CD14-positive monocyte (primary cell): ENCODE measurements at regions not wholly inside any gene's neighbourhood (a gene's known extent, or its start where the extent isn't known, plus 50 kb on each side); places are given as distances from the start of the nearest gene placed in this dataset.

Experiments used
- DNase-seq, 3 donors: peaks; one replicate each; pipeline ENCODE4 v3.0.0-alpha.2; 2011 to 2022
- H2AFZ ChIP-seq: 2 replicates; pipeline ENCODE4 v1.6.0; 2012; ENCODE audit warnings: mild to moderate bottlenecking, low read depth, low read length, inconsistent platforms; ENCODE audit not compliant: insufficient read depth, poor library complexity, severe bottlenecking
- H3K27ac ChIP-seq, 2 donors: 1 replicate in 1 of 2; 2 replicates in 1 of 2; pipeline ENCODE4 v1.5.1; 2012 to 2013; ENCODE audit warnings: low read length in 2 of 2, control low read depth in 1 of 2, inconsistent platforms in 1 of 2, low read depth in 1 of 2, mild to moderate bottlenecking in 1 of 2
- H3K27me3 ChIP-seq, 2 donors: one replicate each; pipeline versions ENCODE4 v1.6.0 to v1.6.1; 2011 to 2013; ENCODE audit warnings: low read length in 2 of 2; ENCODE audit not compliant: control insufficient read depth in 2 of 2, insufficient read depth in 2 of 2
- H3K36me3 ChIP-seq, 2 donors: replicated peaks in 1 of 2; 1 replicate in 1 of 2; 2 replicates in 1 of 2; pipeline versions ENCODE4 v1.5.1 to v1.6.1; 2012 to 2013; ENCODE audit warnings: low read length in 2 of 2, control low read depth in 1 of 2, inconsistent platforms in 1 of 2, mild to moderate bottlenecking in 1 of 2; ENCODE audit not compliant: insufficient read depth in 2 of 2, control insufficient read depth in 1 of 2
- H3K4me1 ChIP-seq, 2 donors: 1 replicate in 1 of 2; 2 replicates in 1 of 2; pipeline versions ENCODE4 v1.5.1 to v1.6.1; 2012 to 2013; ENCODE audit warnings: low read length in 2 of 2, control low read depth in 1 of 2, inconsistent platforms in 1 of 2, mild to moderate bottlenecking in 1 of 2, moderate library complexity in 1 of 2; ENCODE audit not compliant: insufficient read depth in 2 of 2, control insufficient read depth in 1 of 2
- H3K4me2 ChIP-seq: replicated peaks from 2 replicates; pipeline ENCODE3; 2012; ENCODE audit warnings: low read length, moderate library complexity, mild to moderate bottlenecking; ENCODE audit not compliant: poor library complexity, severe bottlenecking; ENCODE audit errors: extremely low read depth
- H3K4me3 ChIP-seq, 3 experiments: fragments of 200-600 bp in 1 of 3; sonication (generic) in 1 of 3; replicated peaks in 1 of 3; 1 replicate in 2 of 3; 2 replicates in 1 of 3; pipeline ENCODE4 v1.5.1; 2011 to 2013; ENCODE audit warnings: low read length in 3 of 3, mild to moderate bottlenecking in 3 of 3, control low read depth in 2 of 3, low read depth in 2 of 3, inconsistent platforms in 1 of 3, moderate library complexity in 1 of 3
- H3K79me2 ChIP-seq: 2 replicates; pipeline ENCODE4 v1.6.0; 2012; ENCODE audit warnings: mild to moderate bottlenecking, control low read depth, inconsistent platforms, low read length, moderate library complexity; ENCODE audit not compliant: insufficient read depth
- H3K9ac ChIP-seq: 2 replicates; pipeline ENCODE4 v1.6.0; 2017; ENCODE audit warnings: low read length, mild to moderate bottlenecking; ENCODE audit not compliant: insufficient read depth, poor library complexity, severe bottlenecking
- H3K9me3 ChIP-seq, 2 donors: replicated peaks in 1 of 2; 1 replicate in 1 of 2; 2 replicates in 1 of 2; pipeline versions ENCODE4 v1.5.1 to v1.6.1; 2012 to 2013; ENCODE audit warnings: low read length in 2 of 2, control low read depth in 1 of 2; ENCODE audit not compliant: control insufficient read depth in 1 of 2, insufficient read depth in 1 of 2
- H4K20me1 ChIP-seq: 2 replicates; pipeline ENCODE4 v1.6.0; 2012; ENCODE audit warnings: mild to moderate bottlenecking, low read length, control low read depth, moderate library complexity; ENCODE audit not compliant: insufficient read depth
- H3K27ac Mint-ChIP-seq, 7 donors: one replicate each; pipeline ENCODE4 v1.8.0; 2020; ENCODE audit warnings: mild to moderate bottlenecking in 7 of 7, mixed read lengths in 7 of 7, moderate library complexity in 6 of 7, inconsistent platforms in 2 of 7
- H3K27me3 Mint-ChIP-seq, 3 donors: one replicate each; pipeline ENCODE4 v1.8.0; 2021 to 2022; ENCODE audit warnings: low read depth in 3 of 3, mild to moderate bottlenecking in 3 of 3, mixed read lengths in 3 of 3, moderate library complexity in 3 of 3, inconsistent platforms in 1 of 3
- H3K36me3 Mint-ChIP-seq, 2 donors: one replicate each; pipeline ENCODE4 v1.8.0; 2020; ENCODE audit warnings: mixed read lengths in 2 of 2, inconsistent platforms in 1 of 2, mild to moderate bottlenecking in 1 of 2
- H3K4me1 Mint-ChIP-seq: one replicate; pipeline ENCODE4 v1.8.0; 2020; ENCODE audit warnings: mild to moderate bottlenecking, mixed read lengths
- H3K4me3 Mint-ChIP-seq, 2 donors: one replicate each; pipeline ENCODE4 v1.8.0; 2020; ENCODE audit warnings: mild to moderate bottlenecking in 2 of 2, mixed read lengths in 2 of 2, moderate library complexity in 1 of 2
- H3K9me3 Mint-ChIP-seq, 7 donors: one replicate each; pipeline ENCODE4 v1.8.0; 2020 to 2022; ENCODE audit warnings: mixed read lengths in 7 of 7, mild to moderate bottlenecking in 6 of 7, moderate library complexity in 6 of 7, inconsistent platforms in 2 of 7
- WGBS: methylation state at CpG from one replicate; pipeline ENCODE4 v1.1.5; 2013; ENCODE audit warnings: missing lambda C conversion rate; ENCODE audit not compliant: insufficient coverage; 5-methylcytosine and 5-hydroxymethylcytosine counted together
- intact Hi-C, 2 donors: fragments of 100-400 bp; cut with micrococcal nuclease; formaldehyde crosslinking; loops; one replicate each; pipeline versions ENCODE4 v1.15.0 to v1.15.1; 2023
- TF ChIP-seq, protein P1 (sequence below): fragments of 200-600 bp; IDR thresholded peaks from one replicate; pipeline ENCODE4 v1.8.0; 2022; ENCODE audit warnings: antibody characterized with exemption, mild to moderate bottlenecking

- no peak for DNase-seq
- H3K4me1 ChIP-seq = no peaks in the 10 kb centered on the region
- H3K27ac ChIP-seq = no peak overlapping the region
- no peaks in the 10 kb centered on the region for H4K20me1 ChIP-seq
- no peak overlapping the region for H3K9ac ChIP-seq
- Mint-ChIP-seq H3K27ac (no peak overlapping the region), H3K36me3 (no peaks in the 10 kb centered on the region), H3K27me3 (peaks cover 0 to 2% (median 0%) of the 10 kb centered on the region in 3 donors), H3K4me3 (no peak overlapping the region), H3K4me1 (no peaks in the 10 kb centered on the region), H3K9me3 (peaks cover 0 to 2% (median 0%) of the 10 kb centered on the region in 7 donors)
- TF ChIP-seq, protein P1, sequence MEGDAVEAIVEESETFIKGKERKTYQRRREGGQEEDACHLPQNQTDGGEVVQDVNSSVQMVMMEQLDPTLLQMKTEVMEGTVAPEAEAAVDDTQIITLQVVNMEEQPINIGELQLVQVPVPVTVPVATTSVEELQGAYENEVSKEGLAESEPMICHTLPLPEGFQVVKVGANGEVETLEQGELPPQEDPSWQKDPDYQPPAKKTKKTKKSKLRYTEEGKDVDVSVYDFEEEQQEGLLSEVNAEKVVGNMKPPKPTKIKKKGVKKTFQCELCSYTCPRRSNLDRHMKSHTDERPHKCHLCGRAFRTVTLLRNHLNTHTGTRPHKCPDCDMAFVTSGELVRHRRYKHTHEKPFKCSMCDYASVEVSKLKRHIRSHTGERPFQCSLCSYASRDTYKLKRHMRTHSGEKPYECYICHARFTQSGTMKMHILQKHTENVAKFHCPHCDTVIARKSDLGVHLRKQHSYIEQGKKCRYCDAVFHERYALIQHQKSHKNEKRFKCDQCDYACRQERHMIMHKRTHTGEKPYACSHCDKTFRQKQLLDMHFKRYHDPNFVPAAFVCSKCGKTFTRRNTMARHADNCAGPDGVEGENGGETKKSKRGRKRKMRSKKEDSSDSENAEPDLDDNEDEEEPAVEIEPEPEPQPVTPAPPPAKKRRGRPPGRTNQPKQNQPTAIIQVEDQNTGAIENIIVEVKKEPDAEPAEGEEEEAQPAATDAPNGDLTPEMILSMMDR = peak; percentile 58
- no peak overlapping the region for H2AFZ ChIP-seq
- H3K36me3 ChIP-seq = no peaks in the 10 kb centered on the region
- H3K9me3 ChIP-seq = no peaks in the 10 kb centered on the region
- no CpG with 5 or more reads among the region's 5 CpGs for WGBS
- no peak overlapping the region for H3K4me3 ChIP-seq
- intact Hi-C loops = no loop called here
- no peaks in the 10 kb centered on the region for H3K79me2 ChIP-seq
- H3K4me2 ChIP-seq = no peak overlapping the region
- no peaks in the 10 kb centered on the region for H3K27me3 ChIP-seq
These were observed 122.9 kb downstream of the CAVIN4 start for GRCh38 chr9:100700689-100701318.

- TF ChIP-seq, protein P1 = peak; percentile 85
- H4K20me1 ChIP-seq = no peaks in the 10 kb centered on the region
- DNase-seq = peak in 2 of 3 donors; percentile 24 to 31
- no peaks in the 10 kb centered on the region for H3K27me3 ChIP-seq
- peaks cover 0 to 2% (median under 1%) of the 10 kb centered on the region in 3 donors for H3K27me3 Mint-ChIP-seq
- WGBS = 61% methylated on average over 3 of the region's 11 CpGs
- intact Hi-C loops = loop anchor here (5.0 to 10.0 kb wide), 2 partner anchors 598 to 810 kb away; no protein-coding TSS in a partner anchor
- no peaks in the 10 kb centered on the region for H3K4me1 Mint-ChIP-seq
- no peak overlapping the region for H3K4me3 ChIP-seq
- H3K4me1 ChIP-seq = no peaks in the 10 kb centered on the region
- no peak overlapping the region for H3K9ac ChIP-seq
- no peak overlapping the region for H3K4me3 Mint-ChIP-seq
- peaks cover 0 to 11% (median 7%) of the 10 kb centered on the region in 7 donors for H3K9me3 Mint-ChIP-seq
- H3K79me2 ChIP-seq = no peaks in the 10 kb centered on the region
- H3K36me3 ChIP-seq = no peaks in the 10 kb centered on the region
- no peak overlapping the region for H3K27ac ChIP-seq
- H3K4me2 ChIP-seq = no peak overlapping the region
- H3K36me3 Mint-ChIP-seq = no peaks in the 10 kb centered on the region
- no peak overlapping the region for H3K27ac Mint-ChIP-seq
- H2AFZ ChIP-seq = no peak overlapping the region
- H3K9me3 ChIP-seq = peaks cover 0 to 5% of the 10 kb centered on the region in 2 donors
These were observed 136.7 kb downstream of the CAVIN4 start for GRCh38 chr9:100714372-100715099.
